ENCODE measurements at regions not wholly inside any gene's neighbourhood (a gene's known extent, or its start where the extent isn't known, plus 50 kb on each side); places are given as distances from the start of the nearest gene placed in this dataset.

GRCh38 chr4:30269850-30270249 is 450.3 kb upstream of the PCDH7 start:
- intact Hi-C loops (cut with DNase I; ENCODE audit: low total_unique reads), result no loop called here
- no peak overlapping the region for H3K27ac ChIP-seq
- H3K36me3 ChIP-seq, result no peaks in the 10 kb centered on the region
- H3K4me1 ChIP-seq, result no peaks in the 10 kb centered on the region
- H3K9me3 ChIP-seq, result peaks cover 0 to 12% (median 11%) of the 10 kb centered on the region in 4 donors
- no peak for DNase-seq
- WGBS, 5 donors, result 24 to 48% (median 35%) methylated on average over 6 of the region's 6 CpGs
- no peaks in the 10 kb centered on the region for H3K27me3 ChIP-seq
- TF ChIP-seq CTCF (IDR thresholded peaks at IDR 0.05) (peak in 1 of 7 experiments; percentile 12), POLR2A (IDR thresholded peaks at IDR 0.05) (no peak), EP300 (IDR thresholded peaks at IDR 0.05) (no peak), POLR2AphosphoS5 (IDR thresholded peaks at IDR 0.05) (no peak)
- H3K4me3 ChIP-seq, result no peak overlapping the region

- intact Hi-C loops (cut with DNase I; ENCODE audit: low total_unique reads), result no loop called here
- no peak overlapping the region for H3K27ac ChIP-seq
- no peak for TF ChIP-seq POLR2AphosphoS5 (IDR thresholded peaks at IDR 0.05)
- no peak for TF ChIP-seq POLR2A (IDR thresholded peaks at IDR 0.05)
- TF ChIP-seq EP300 (IDR thresholded peaks at IDR 0.05), result no peak
- no peak for TF ChIP-seq CTCF (IDR thresholded peaks at IDR 0.05)
Measured at GRCh38 chr4:30281986-30282385, 438.2 kb upstream of the PCDH7 start.

GRCh38 chr4:30283336-30283735 is 436.8 kb upstream of the PCDH7 start:
- WGBS, 5 donors, result 66 to 77% (median 75%) methylated on average over 3 of the region's 3 CpGs
- intact Hi-C loops (cut with DNase I; ENCODE audit: low total_unique reads), result no loop called here
- Histone ChIP-seq H3K4me3 (no peak overlapping the region), H3K27me3 (no peaks in the 10 kb centered on the region), H3K4me1 (no peaks in the 10 kb centered on the region), H3K36me3 (no peaks in the 10 kb centered on the region), H3K27ac (no peak overlapping the region), H3K9me3 (no peaks in the 10 kb centered on the region)
- no peak for TF ChIP-seq EP300 (IDR thresholded peaks at IDR 0.05)
- no peak for TF ChIP-seq CTCF (IDR thresholded peaks at IDR 0.05)
- TF ChIP-seq POLR2A (IDR thresholded peaks at IDR 0.05), result no peak
- no peak for TF ChIP-seq POLR2AphosphoS5 (IDR thresholded peaks at IDR 0.05)
- no peak for DNase-seq

More at GRCh38 chr4:30281986-30282385, 438.2 kb upstream of the PCDH7 start:
- no peaks in the 10 kb centered on the region for H3K36me3 ChIP-seq
- no peaks in the 10 kb centered on the region for H3K9me3 ChIP-seq
- no peak overlapping the region for H3K4me3 ChIP-seq
- no peaks in the 10 kb centered on the region for H3K27me3 ChIP-seq
- no peaks in the 10 kb centered on the region for H3K4me1 ChIP-seq
- peak in 1 of 2 donors; percentile 2 for DNase-seq

- H3K4me1 ChIP-seq, result no peaks in the 10 kb centered on the region
- no peaks in the 10 kb centered on the region for H3K36me3 ChIP-seq
- no peak overlapping the region for H3K27ac ChIP-seq
- no peaks in the 10 kb centered on the region for H3K9me3 ChIP-seq
- TF ChIP-seq EP300 (IDR thresholded peaks at IDR 0.05) (no peak), CTCF (IDR thresholded peaks at IDR 0.05) (no peak), POLR2A (IDR thresholded peaks at IDR 0.05) (no peak)
- no peaks in the 10 kb centered on the region for H3K27me3 ChIP-seq
- WGBS, 5 donors, result 26 to 65% (median 61%) methylated on average over 3 of the region's 3 CpGs
- DNase-seq, result no peak
- no peak overlapping the region for H3K4me3 ChIP-seq
- intact Hi-C loops (cut with DNase I; ENCODE audit: low total_unique reads), result no loop called here
Measured at GRCh38 chr4:30294295-30294694, 425.9 kb upstream of the PCDH7 start.
